Activated CD4-positive, alpha-beta T cell treated with anti-CD3 and anti-CD28 coated beads for 24 hours (primary cell): ENCODE measurements at regions not wholly inside any gene's neighbourhood (a gene's known extent, or its start where the extent isn't known, plus 50 kb on each side); places are given as distances from the start of the nearest gene placed in this dataset.

Experiments used
- DNase-seq, 2 donors: peaks; one replicate each; pipeline ENCODE4 v3.0.0-alpha.2; 2020; ENCODE audit warnings: low read depth in 2 of 2

GRCh38 chr13:106299621-106300020 is 235.8 kb downstream of the EFNB2 start:
- no peak for DNase-seq

GRCh38 chr13:106297283-106297682 is 238.2 kb downstream of the EFNB2 start:
- no peak for DNase-seq

- DNase-seq, result no peak
Observed at GRCh38 chr13:106296723-106297122, 238.7 kb downstream of the EFNB2 start.

- DNase-seq, result no peak
Observed at GRCh38 chr13:106295971-106296370, 239.5 kb downstream of the EFNB2 start.

- DNase-seq, result no peak
Observed at GRCh38 chr13:106291006-106291405, 244.5 kb downstream of the EFNB2 start.

GRCh38 chr13:106287351-106287750 is 248.1 kb downstream of the EFNB2 start:
- no peak for DNase-seq

GRCh38 chr13:106286811-106287210 is 248.7 kb downstream of the EFNB2 start:
- no peak for DNase-seq

- DNase-seq, result no peak
Observed at GRCh38 chr13:106284358-106284757, 251.1 kb downstream of the EFNB2 start.

GRCh38 chr13:106281426-106281825 is 254.0 kb downstream of the EFNB2 start:
- DNase-seq, result no peak

GRCh38 chr13:106277484-106278154 is 257.8 kb downstream of the EFNB2 start:
- DNase-seq, result no peak

- no peak for DNase-seq
Observed at GRCh38 chr13:106276876-106277275, 258.6 kb downstream of the EFNB2 start.

- DNase-seq, result no peak
Observed at GRCh38 chr13:106275446-106276032, 259.9 kb downstream of the EFNB2 start.

- no peak for DNase-seq
Observed at GRCh38 chr13:106274551-106275203, 260.8 kb downstream of the EFNB2 start.

GRCh38 chr13:106263801-106264200 is 271.7 kb downstream of the EFNB2 start:
- no peak for DNase-seq

- no peak for DNase-seq
Observed at GRCh38 chr13:106262886-106263285, 272.6 kb downstream of the EFNB2 start.

- DNase-seq, result no peak
Observed at GRCh38 chr13:106261450-106261849, 274.0 kb downstream of the EFNB2 start.

- no peak for DNase-seq
Observed at GRCh38 chr13:106260352-106260751, 275.1 kb downstream of the EFNB2 start.

- DNase-seq, result no peak
Observed at GRCh38 chr13:106259928-106260327, 275.5 kb downstream of the EFNB2 start.

- no peak for DNase-seq
Observed at GRCh38 chr13:106246666-106247188, 288.7 kb downstream of the EFNB2 start.

GRCh38 chr13:106246242-106246641 is 289.2 kb downstream of the EFNB2 start:
- no peak for DNase-seq

GRCh38 chr13:106243011-106243565 is 292.4 kb downstream of the EFNB2 start:
- no peak for DNase-seq
